IMR-90 (cell line): ENCODE measurements at regions not wholly inside any gene's neighbourhood (a gene's known extent, or its start where the extent isn't known, plus 50 kb on each side); places are given as distances from the start of the nearest gene placed in this dataset.

Experiments used
- ATAC-seq: fragments of 200-7000 bp; cut with Tn5 transposase; 2 replicates; pipeline ENCODE4 v1.9.1; 2020; ENCODE audit warnings: low read depth, mild to moderate bottlenecking, moderate library complexity
- BruUV-seq: library from RNA; stranded (reverse); fragments of 400-500 nt; replicated peaks from 2 replicates; lab custom pipeline; 2021; lab: Mats Ljungman, UMichigan
- CTCF ChIA-PET: fragments of 300-600 bp; formaldehyde crosslinking; extraction: SDS; loops from one replicate; lab custom pipeline; 2021; ENCODE audit warnings: antibody characterized with exemption; lab: Yijun Ruan, JAX
- POLR2A ChIA-PET: fragments of 300-600 bp; sonication (Branson Sonifier 250); formaldehyde crosslinking; loops from one replicate; lab custom pipeline; 2022; ENCODE audit warnings: antibody characterized with exemption; ENCODE audit not compliant: unreplicated experiment; lab: Charles Lee
- DNase-seq: peaks from one replicate; pipeline ENCODE4 v3.0.0; 2013
- H2AFZ ChIP-seq: replicated peaks from 2 replicates; pipeline ENCODE3; 2013; ENCODE audit warnings: low read length, mild to moderate bottlenecking; ENCODE audit not compliant: poor library complexity
- H2AK5ac ChIP-seq: 2 replicates; pipeline ENCODE4 v1.6.1; 2013; ENCODE audit warnings: low read depth, low read length, inconsistent platforms
- H2AK9ac ChIP-seq: replicated peaks from 2 replicates; pipeline ENCODE3; 2013; ENCODE audit warnings: mild to moderate bottlenecking, low read depth, low read length, moderate library complexity; ENCODE audit not compliant: poor library complexity
- H2BK120ac ChIP-seq: 2 replicates; pipeline ENCODE4 v1.6.1; 2013; ENCODE audit warnings: low read depth, low read length, inconsistent platforms
- H2BK15ac ChIP-seq: 3 replicates; pipeline ENCODE4 v1.6.1; 2013; ENCODE audit warnings: low read depth, low read length, inconsistent platforms
- H2BK20ac ChIP-seq: 2 replicates; pipeline ENCODE4 v1.6.1; 2013; ENCODE audit warnings: low read depth, mild to moderate bottlenecking, inconsistent platforms, low read length, moderate library complexity
- H2BK5ac ChIP-seq: 2 replicates; pipeline ENCODE4 v1.6.1; 2013; ENCODE audit warnings: mild to moderate bottlenecking, low read depth, low read length, inconsistent platforms; ENCODE audit not compliant: poor library complexity, severe bottlenecking
- H3K14ac ChIP-seq: replicated peaks from 2 replicates; pipeline ENCODE4 v1.6.1; 2013; ENCODE audit warnings: low read depth, low read length, inconsistent platforms
- H3K18ac ChIP-seq: 2 replicates; pipeline ENCODE4 v1.6.1; 2013; ENCODE audit warnings: low read depth, low read length, control low read depth
- H3K23ac ChIP-seq: 2 replicates; pipeline ENCODE4 v1.6.1; 2013; ENCODE audit warnings: low read depth, low read length, inconsistent platforms
- H3K27ac ChIP-seq: 2 replicates; pipeline ENCODE4 v1.5.1; 2013; ENCODE audit warnings: mild to moderate bottlenecking, control low read depth, low read length; ENCODE audit not compliant: insufficient read depth
- H3K27me3 ChIP-seq: 2 replicates; pipeline ENCODE4 v1.6.1; 2013; ENCODE audit warnings: low read length; ENCODE audit not compliant: control insufficient read depth, insufficient read depth
- H3K36me3 ChIP-seq: 2 replicates; pipeline ENCODE4 v1.6.1; 2013; ENCODE audit warnings: low read length, mixed read lengths; ENCODE audit not compliant: control insufficient read depth, insufficient read depth
- H3K4ac ChIP-seq: 2 replicates; pipeline ENCODE4 v1.6.1; 2013; ENCODE audit warnings: low read depth, low read length, inconsistent platforms
- H3K4me1 ChIP-seq: 2 replicates; pipeline ENCODE4 v1.6.1; 2013; ENCODE audit warnings: low read length, mixed read lengths; ENCODE audit not compliant: control insufficient read depth, insufficient read depth
- H3K4me2 ChIP-seq: 2 replicates; pipeline ENCODE4 v1.6.1; 2013; ENCODE audit warnings: low read depth, mild to moderate bottlenecking, control low read depth, low read length, moderate library complexity
- H3K4me3 ChIP-seq: 2 replicates; pipeline ENCODE4 v1.5.1; 2013; ENCODE audit warnings: low read depth, mild to moderate bottlenecking, control low read depth, low read length, moderate library complexity; ENCODE audit not compliant: insufficient read depth
- H3K56ac ChIP-seq: 2 replicates; pipeline ENCODE4 v1.6.1; 2013; ENCODE audit warnings: low read length, inconsistent platforms; ENCODE audit not compliant: insufficient read depth; ENCODE audit errors: extremely low read depth
- H3K79me1 ChIP-seq, 2 experiments: 2 replicates each; pipeline ENCODE4 v1.6.1; 2013; ENCODE audit warnings: low read length in 2 of 2, inconsistent platforms in 1 of 2, low read depth in 1 of 2
- H3K9ac ChIP-seq: 2 replicates; pipeline ENCODE4 v1.6.1; 2013; ENCODE audit warnings: low read depth, low read length, control low read depth
- H3K9me1 ChIP-seq: 2 replicates; pipeline ENCODE4 v1.6.1; 2013; ENCODE audit warnings: low read length, inconsistent platforms; ENCODE audit not compliant: insufficient read depth
- H3K9me3 ChIP-seq: 2 replicates; pipeline ENCODE4 v1.6.1; 2013; ENCODE audit warnings: low read length; ENCODE audit not compliant: control insufficient read depth, insufficient read depth
- H4K20me1 ChIP-seq: 2 replicates; pipeline ENCODE4 v1.6.1; 2013; ENCODE audit warnings: low read length, inconsistent platforms; ENCODE audit not compliant: insufficient read depth
- H4K5ac ChIP-seq: 2 replicates; pipeline ENCODE4 v1.6.1; 2013; ENCODE audit warnings: mild to moderate bottlenecking, low read depth, low read length, control low read depth
- H4K8ac ChIP-seq, 2 experiments: 2 replicates each; pipeline ENCODE4 v1.6.1; 2013; ENCODE audit warnings: low read depth in 2 of 2, low read length in 2 of 2, control low read depth in 1 of 2, inconsistent platforms in 1 of 2
- H4K91ac ChIP-seq: 2 replicates; pipeline ENCODE4 v1.6.1; 2013; ENCODE audit warnings: low read depth, low read length, inconsistent platforms; ENCODE audit not compliant: insufficient read depth
- CHD1 ChIP-seq: IDR thresholded peaks from 2 replicates; pipeline ENCODE4 v1.6.1; 2012; ENCODE audit warnings: low read depth, low read length, improper control_type of control experiment
- ELK1 ChIP-seq: fragments of 150-350 bp; IDR thresholded peaks from 2 replicates; pipeline ENCODE4 v1.6.1; 2016; ENCODE audit warnings: low read depth, mild to moderate bottlenecking, low read length, moderate library complexity, borderline replicate concordance
- FOS ChIP-seq: fragments of 150-350 bp; IDR thresholded peaks from 2 replicates; pipeline ENCODE4 v1.6.1; 2016; ENCODE audit warnings: low read depth, low read length
- MAFK ChIP-seq: IDR thresholded peaks from 2 replicates; pipeline ENCODE4 v1.6.1; 2012; ENCODE audit warnings: low read depth, low read length, improper control_type of control experiment
- MXI1 ChIP-seq: IDR thresholded peaks from 2 replicates; pipeline ENCODE4 v1.6.1; 2012; ENCODE audit warnings: low read depth, mild to moderate bottlenecking, low read length, moderate library complexity, borderline replicate concordance
- RAD21 ChIP-seq: IDR thresholded peaks from 2 replicates; pipeline ENCODE4 v1.6.1; 2012; ENCODE audit warnings: low read length, improper control_type of control experiment
- WGBS, 2 experiments: methylation state at CpG; one replicate each; pipeline versions ENCODE4 v1.1.5 to v1.1.7; 2013; ENCODE audit warnings: missing lambda C conversion rate in 2 of 2; ENCODE audit not compliant: insufficient read length in 1 of 2; ENCODE audit errors: extremely low coverage in 2 of 2; 5-methylcytosine and 5-hydroxymethylcytosine counted together
- dilution Hi-C: fragments of 300-500 bp; cut with HindIII; formaldehyde crosslinking; loops from one replicate; pipeline ENCODE4 v1.14.3; 2018; ENCODE audit warnings: low sequenced_read_pairs; ENCODE audit not compliant: unreplicated experiment
- in situ Hi-C: fragments of 300-500 bp; cut with MboI; formaldehyde crosslinking; loops from 3 replicates; pipeline ENCODE4 v1.14.3; 2019; ENCODE audit warnings: low sequenced_read_pairs, inconsistent platforms, mixed read lengths
- intact Hi-C: fragments of 100-400 bp; cut with micrococcal nuclease; formaldehyde crosslinking; loops from 2 replicates; pipeline ENCODE4 v1.10.0; 2022

- Histone ChIP-seq H3K9me3 (no peaks in the 10 kb centered on the region; the same call in 1 of the 2 replicates), H3K79me1 (no peaks in the 10 kb centered on the region), H2BK20ac (peak overlapping the region; percentile 26; the same call in 1 of the 2 replicates), H3K56ac (no peak overlapping the region), H3K4me1 (peaks cover 2% of the 10 kb centered on the region; the same call in 1 of the 2 replicates), H3K23ac (no peak overlapping the region), H3K36me3 (no peaks in the 10 kb centered on the region), H3K4ac (peak overlapping the region; percentile 19; the same call in 1 of the 2 replicates), H3K9ac (no peak overlapping the region), H3K9me1 (no peaks in the 10 kb centered on the region), H3K18ac (no peak overlapping the region; the same call in 1 of the 2 replicates), H3K4me2 (no peak overlapping the region), H2AFZ (no peak overlapping the region), H2BK5ac (no peak overlapping the region), H2BK15ac (0 out of 3 replicates have a peak overlapping the region, but pooled peaks have one; percentile 39), H4K8ac (peak overlapping the region in 1 of 2 experiments; percentile 38; a peak in 1 of 4 replicates), H4K5ac (no peak overlapping the region), H2AK9ac (no peak overlapping the region), H3K4me3 (no peak overlapping the region), H4K20me1 (no peaks in the 10 kb centered on the region), H3K27me3 (no peaks in the 10 kb centered on the region), H4K91ac (peak overlapping the region; percentile 32; the same call in 1 of the 2 replicates), H3K27ac (no peak overlapping the region), H2BK120ac (peak overlapping the region; percentile 58; the same call in 1 of the 2 replicates), H2AK5ac (peak overlapping the region; percentile 70; the same call in 1 of the 2 replicates), H3K14ac (no peak overlapping the region)
- dilution Hi-C loops, result no loop called here
- no TSS peak for BruUV-seq
- DNase-seq (no peak), ATAC-seq (no peak)
- ChIA-PET CTCF (no interaction called here), POLR2A (no interaction called here)
- in situ Hi-C loops, result no loop called here
- intact Hi-C loops, result no loop called here
- TF ChIP-seq MAFK, result no peak
- no peak for TF ChIP-seq MXI1
- TF ChIP-seq FOS, result no peak
- TF ChIP-seq CHD1, result no peak
- TF ChIP-seq ELK1, result no peak
- no peak for TF ChIP-seq RAD21
- WGBS, 2 experiments, result 100% methylated on average over 4 of the region's 4 CpGs; no CpG with 5 or more reads in 1 of the 2 experiments
Observed at GRCh38 chr2:51511002-51511401, 479.1 kb upstream of the NRXN1 start.
